ENCODE measurements at regions not wholly inside any gene's neighbourhood (a gene's known extent, or its start where the extent isn't known, plus 50 kb on each side); places are given as distances from the start of the nearest gene placed in this dataset.

DNA sequence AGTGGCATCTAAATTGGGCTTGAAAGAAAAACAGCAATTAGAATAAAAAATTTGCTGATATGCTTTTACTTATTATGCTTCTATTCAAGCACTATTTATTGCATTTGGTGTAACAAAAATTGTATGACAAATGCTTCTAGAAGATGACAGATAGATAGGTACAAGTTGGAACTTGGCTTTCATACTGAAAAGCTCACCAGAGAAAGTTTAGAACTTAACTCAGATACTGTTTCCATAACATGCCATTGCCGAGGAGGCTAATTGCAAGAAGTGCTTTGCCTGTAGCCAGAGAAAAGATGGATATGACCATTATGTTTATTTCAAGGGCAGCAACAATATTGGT, 123.8 kb downstream of the NFKBIZ start:
- no peak for TF ChIP-seq POLR2A (IDR thresholded peaks at IDR 0.05)
- TF ChIP-seq, protein P1, sequence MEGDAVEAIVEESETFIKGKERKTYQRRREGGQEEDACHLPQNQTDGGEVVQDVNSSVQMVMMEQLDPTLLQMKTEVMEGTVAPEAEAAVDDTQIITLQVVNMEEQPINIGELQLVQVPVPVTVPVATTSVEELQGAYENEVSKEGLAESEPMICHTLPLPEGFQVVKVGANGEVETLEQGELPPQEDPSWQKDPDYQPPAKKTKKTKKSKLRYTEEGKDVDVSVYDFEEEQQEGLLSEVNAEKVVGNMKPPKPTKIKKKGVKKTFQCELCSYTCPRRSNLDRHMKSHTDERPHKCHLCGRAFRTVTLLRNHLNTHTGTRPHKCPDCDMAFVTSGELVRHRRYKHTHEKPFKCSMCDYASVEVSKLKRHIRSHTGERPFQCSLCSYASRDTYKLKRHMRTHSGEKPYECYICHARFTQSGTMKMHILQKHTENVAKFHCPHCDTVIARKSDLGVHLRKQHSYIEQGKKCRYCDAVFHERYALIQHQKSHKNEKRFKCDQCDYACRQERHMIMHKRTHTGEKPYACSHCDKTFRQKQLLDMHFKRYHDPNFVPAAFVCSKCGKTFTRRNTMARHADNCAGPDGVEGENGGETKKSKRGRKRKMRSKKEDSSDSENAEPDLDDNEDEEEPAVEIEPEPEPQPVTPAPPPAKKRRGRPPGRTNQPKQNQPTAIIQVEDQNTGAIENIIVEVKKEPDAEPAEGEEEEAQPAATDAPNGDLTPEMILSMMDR (IDR thresholded peaks at IDR 0.05 in 4 of 5, conservative IDR thresholded peaks at IDR 0.05 in 1 of 5): no peak

Measured in gastrocnemius medialis (tissue), 4 donors.